SJCRH30 (cell line): ENCODE measurements at regions not wholly inside any gene's neighbourhood (a gene's known extent, or its start where the extent isn't known, plus 50 kb on each side); places are given as distances from the start of the nearest gene placed in this dataset.

Experiments used
- DNase-seq, 2 experiments: peaks; one replicate each; pipeline ENCODE4 v3.0.0-alpha.2; 2015 to 2020
- H3K27ac ChIP-seq: fragments of 250-450 bp; sonication (Bioruptor Pico); 2 replicates; pipeline ENCODE4 v1.5.1; 2020; ENCODE audit warnings: mild to moderate bottlenecking, moderate library complexity
- H3K27me3 ChIP-seq: fragments of 250-450 bp; sonication (Bioruptor Pico); 2 replicates; pipeline ENCODE4 v1.5.1; 2020; ENCODE audit warnings: mild to moderate bottlenecking, moderate library complexity
- H3K36me3 ChIP-seq: fragments of 250-450 bp; sonication (Bioruptor Pico); 2 replicates; pipeline ENCODE4 v1.5.1; 2020; ENCODE audit warnings: mild to moderate bottlenecking, moderate library complexity
- H3K4me1 ChIP-seq: fragments of 250-450 bp; sonication (Bioruptor Pico); 2 replicates; pipeline ENCODE4 v1.5.1; 2020; ENCODE audit warnings: mild to moderate bottlenecking, moderate library complexity
- H3K4me3 ChIP-seq: fragments of 250-450 bp; sonication (Bioruptor Pico); 2 replicates; pipeline ENCODE4 v1.5.1; 2020; ENCODE audit warnings: mild to moderate bottlenecking, moderate library complexity
- H3K9me3 ChIP-seq: fragments of 250-450 bp; sonication (Bioruptor Pico); replicated peaks from 2 replicates; pipeline ENCODE4 v1.5.1; 2020; ENCODE audit warnings: mild to moderate bottlenecking, moderate library complexity

- no peaks in the 10 kb centered on the region for H3K36me3 ChIP-seq
- no peaks in the 10 kb centered on the region for H3K27me3 ChIP-seq
- no peaks in the 10 kb centered on the region for H3K9me3 ChIP-seq
- no peak overlapping the region for H3K27ac ChIP-seq
- H3K4me1 ChIP-seq, result peaks cover 15% of the 10 kb centered on the region
- no peak for DNase-seq
- no peak overlapping the region for H3K4me3 ChIP-seq
Observed at GRCh38 chr15:38059665-38060064, 125.2 kb downstream of the TMCO5A start.

GRCh38 chr15:38061856-38062649 is 127.6 kb downstream of the TMCO5A start:
- Histone ChIP-seq H3K27ac (peak overlapping the region; percentile 47), H3K9me3 (no peaks in the 10 kb centered on the region), H3K36me3 (no peaks in the 10 kb centered on the region), H3K4me1 (peaks cover 15% of the 10 kb centered on the region), H3K4me3 (peak overlapping the region; percentile 16), H3K27me3 (no peaks in the 10 kb centered on the region)
- DNase-seq, result peak; percentile 8 to 53

GRCh38 chr15:38062696-38063095 is 128.3 kb downstream of the TMCO5A start:
- Histone ChIP-seq H3K27ac (no peak overlapping the region; the same call in 1 of the 2 replicates), H3K4me3 (no peak overlapping the region), H3K36me3 (no peaks in the 10 kb centered on the region), H3K27me3 (no peaks in the 10 kb centered on the region), H3K4me1 (peaks cover 15% of the 10 kb centered on the region), H3K9me3 (no peaks in the 10 kb centered on the region)
- DNase-seq, result no peak

- Histone ChIP-seq H3K4me1 (peaks cover 18% of the 10 kb centered on the region), H3K36me3 (no peaks in the 10 kb centered on the region), H3K27me3 (no peaks in the 10 kb centered on the region), H3K4me3 (no peak overlapping the region), H3K27ac (no peak overlapping the region), H3K9me3 (no peaks in the 10 kb centered on the region)
- DNase-seq, result no peak
Observed at GRCh38 chr15:38065721-38066345, 131.4 kb downstream of the TMCO5A start.

GRCh38 chr15:38066612-38067011 is 132.2 kb downstream of the TMCO5A start:
- DNase-seq, result no peak
- peaks cover 15% of the 10 kb centered on the region for H3K4me1 ChIP-seq
- H3K9me3 ChIP-seq, result no peaks in the 10 kb centered on the region
- H3K36me3 ChIP-seq, result no peaks in the 10 kb centered on the region
- H3K27me3 ChIP-seq, result no peaks in the 10 kb centered on the region
- H3K27ac ChIP-seq, result no peak overlapping the region
- no peak overlapping the region for H3K4me3 ChIP-seq

- H3K27me3 ChIP-seq, result no peaks in the 10 kb centered on the region
- peak; percentile 38 to 70 for DNase-seq
- H3K27ac ChIP-seq, result peak overlapping the region; percentile 61
- H3K4me3 ChIP-seq, result peak overlapping the region; percentile 55
- no peaks in the 10 kb centered on the region for H3K9me3 ChIP-seq
- peaks cover 10% of the 10 kb centered on the region for H3K4me1 ChIP-seq
- H3K36me3 ChIP-seq, result no peaks in the 10 kb centered on the region
Observed at GRCh38 chr15:38068626-38069391, 134.4 kb downstream of the TMCO5A start.

- DNase-seq, result peak in 1 of 2 experiments; percentile 34
- Histone ChIP-seq H3K27me3 (no peaks in the 10 kb centered on the region), H3K9me3 (no peaks in the 10 kb centered on the region), H3K4me3 (peak overlapping the region; percentile 55), H3K4me1 (peaks cover 12% of the 10 kb centered on the region), H3K27ac (peak overlapping the region; percentile 61), H3K36me3 (no peaks in the 10 kb centered on the region)
Observed at GRCh38 chr15:38069511-38070011, 135.1 kb downstream of the TMCO5A start.

GRCh38 chr15:38070778-38071177 is 136.3 kb downstream of the TMCO5A start:
- Histone ChIP-seq H3K4me1 (peaks cover 12% of the 10 kb centered on the region), H3K27me3 (no peaks in the 10 kb centered on the region), H3K4me3 (no peak overlapping the region), H3K36me3 (no peaks in the 10 kb centered on the region), H3K9me3 (no peaks in the 10 kb centered on the region), H3K27ac (no peak overlapping the region)
- DNase-seq, result no peak

GRCh38 chr15:38071211-38071972 is 137.0 kb downstream of the TMCO5A start:
- H3K27me3 ChIP-seq, result no peaks in the 10 kb centered on the region
- no peaks in the 10 kb centered on the region for H3K36me3 ChIP-seq
- no peak overlapping the region; the same call in 1 of the 2 replicates for H3K27ac ChIP-seq
- peaks cover 12% of the 10 kb centered on the region for H3K4me1 ChIP-seq
- H3K9me3 ChIP-seq, result no peaks in the 10 kb centered on the region
- H3K4me3 ChIP-seq, result no peak overlapping the region; the same call in 1 of the 2 replicates
- no peak for DNase-seq

GRCh38 chr15:38072007-38072347 is 137.5 kb downstream of the TMCO5A start:
- no peak for DNase-seq
- peak overlapping the region; percentile 95 for H3K27ac ChIP-seq
- H3K4me3 ChIP-seq, result peak overlapping the region; percentile 64

GRCh38 chr15:38072348-38073177 is 138.1 kb downstream of the TMCO5A start:
- Histone ChIP-seq H3K9me3 (no peaks in the 10 kb centered on the region), H3K27ac (peak overlapping the region; percentile 95), H3K4me3 (peak overlapping the region; percentile 64), H3K36me3 (no peaks in the 10 kb centered on the region), H3K4me1 (peaks cover 12% of the 10 kb centered on the region), H3K27me3 (no peaks in the 10 kb centered on the region)
- peak; percentile 92 to 94 for DNase-seq

More at GRCh38 chr15:38072007-38072347, 137.5 kb downstream of the TMCO5A start:
- no peaks in the 10 kb centered on the region for H3K36me3 ChIP-seq
- H3K27me3 ChIP-seq, result no peaks in the 10 kb centered on the region
- H3K4me1 ChIP-seq, result peaks cover 12% of the 10 kb centered on the region
- no peaks in the 10 kb centered on the region for H3K9me3 ChIP-seq

GRCh38 chr15:38073178-38073946 is 138.9 kb downstream of the TMCO5A start:
- no peaks in the 10 kb centered on the region for H3K27me3 ChIP-seq
- H3K36me3 ChIP-seq, result no peaks in the 10 kb centered on the region
- peaks cover 12% of the 10 kb centered on the region for H3K4me1 ChIP-seq
- peak overlapping the region; percentile 95 for H3K27ac ChIP-seq
- peak; percentile 76 to 83 for DNase-seq
- peak overlapping the region; percentile 64 for H3K4me3 ChIP-seq
- H3K9me3 ChIP-seq, result no peaks in the 10 kb centered on the region

GRCh38 chr15:38074029-38074428 is 139.6 kb downstream of the TMCO5A start:
- H3K9me3 ChIP-seq, result no peaks in the 10 kb centered on the region
- H3K27ac ChIP-seq, result peak overlapping the region; percentile 95
- DNase-seq, result no peak
- no peaks in the 10 kb centered on the region for H3K27me3 ChIP-seq
- H3K4me1 ChIP-seq, result peaks cover 8% of the 10 kb centered on the region
- peak overlapping the region; percentile 64 for H3K4me3 ChIP-seq
- H3K36me3 ChIP-seq, result no peaks in the 10 kb centered on the region
